B cell (primary cell): ENCODE measurements at regions not wholly inside any gene's neighbourhood (a gene's known extent, or its start where the extent isn't known, plus 50 kb on each side); places are given as distances from the start of the nearest gene placed in this dataset.

ENCODE experiments used
- ATAC-seq: fragments of 200-7000 bp; cut with Tn5 transposase; one replicate; pipeline ENCODE4 v1.10.0; 2021; ENCODE audit warnings: low read depth, mild to moderate bottlenecking, moderate number of reproducible peaks, moderate library complexity
- CTCF ChIA-PET: fragments of 350-600 bp; sonication (Branson Sonifier 250); formaldehyde crosslinking; loops from one replicate; lab custom pipeline; 2021; ENCODE audit warnings: antibody characterized with exemption, inconsistent platforms; lab: Charles Lee
- POLR2A ChIA-PET: fragments of 350-600 bp; sonication (Branson Sonifier 250); formaldehyde crosslinking; loops from one replicate; lab custom pipeline; 2021; ENCODE audit warnings: antibody characterized with exemption; lab: Charles Lee
- DNase-seq: peaks from one replicate; pipeline ENCODE4 v3.0.0; 2013
- H2AFZ ChIP-seq: 2 replicates; pipeline ENCODE4 v1.6.1; 2012; ENCODE audit warnings: mild to moderate bottlenecking, low read depth, low read length; ENCODE audit not compliant: insufficient read depth, poor library complexity, severe bottlenecking
- H3K27ac ChIP-seq, 2 donors: 1 replicate in 1 of 2; 2 replicates in 1 of 2; pipeline ENCODE4 v1.5.1; 2012 to 2013; ENCODE audit warnings: low read length in 2 of 2, mild to moderate bottlenecking in 2 of 2, moderate library complexity in 1 of 2
- H3K27me3 ChIP-seq, 4 experiments: fragments of 200-600 bp in 1 of 4; sonication (generic) in 1 of 4; replicated peaks in 1 of 4; 1 replicate in 2 of 4; 2 replicates in 2 of 4; pipeline versions ENCODE4 v1.6.1 to v1.7.0; 2013 to 2016; ENCODE audit warnings: low read length in 3 of 4, mild to moderate bottlenecking in 2 of 4, mixed read lengths in 1 of 4, moderate library complexity in 1 of 4; ENCODE audit not compliant: insufficient read depth in 4 of 4, control insufficient read depth in 3 of 4; ENCODE audit errors: control extremely low read depth in 1 of 4
- H3K36me3 ChIP-seq, 2 experiments: replicated peaks in 1 of 2; 1 replicate in 1 of 2; 2 replicates in 1 of 2; pipeline versions ENCODE4 v1.6.1 to v1.7.1; 2013; ENCODE audit warnings: low read length in 1 of 2; ENCODE audit not compliant: insufficient read depth in 2 of 2, control insufficient read depth in 1 of 2; ENCODE audit errors: control extremely low read depth in 1 of 2, extremely low read depth in 1 of 2
- H3K4me1 ChIP-seq, 2 donors: fragments of 200-600 bp in 1 of 2; sonication (generic) in 1 of 2; 1 replicate in 1 of 2; 2 replicates in 1 of 2; pipeline versions ENCODE4 v1.5.1 to v1.6.1; 2013 to 2017; ENCODE audit warnings: low read length in 2 of 2; ENCODE audit not compliant: control insufficient read depth in 2 of 2, insufficient read depth in 2 of 2
- H3K4me2 ChIP-seq: replicated peaks from 2 replicates; pipeline ENCODE3; 2012; ENCODE audit warnings: mild to moderate bottlenecking, low read depth, low read length; ENCODE audit not compliant: poor library complexity, severe bottlenecking
- H3K4me3 ChIP-seq, 5 experiments: fragments of 200-600 bp in 1 of 5; sonication (generic) in 1 of 5; 1 replicate in 3 of 5; 2 replicates in 2 of 5; pipeline versions ENCODE4 v1.5.1 to v1.7.0; 2011 to 2016; ENCODE audit warnings: low read length in 4 of 5, mild to moderate bottlenecking in 4 of 5, low read depth in 2 of 5, control low read depth in 1 of 5, moderate library complexity in 1 of 5; ENCODE audit not compliant: insufficient read depth in 1 of 5; ENCODE audit errors: control extremely low read depth in 1 of 5, extremely low read depth in 1 of 5
- H3K79me2 ChIP-seq: fragments of 200-600 bp; sonication (generic); one replicate; pipeline ENCODE4 v1.6.0; 2016; ENCODE audit warnings: low read length; ENCODE audit not compliant: control insufficient read depth, insufficient read depth
- H3K9ac ChIP-seq: fragments of 200-600 bp; sonication (generic); 2 replicates; pipeline ENCODE4 v1.6.1; 2017; ENCODE audit warnings: mild to moderate bottlenecking, low read length, moderate library complexity
- H3K9me3 ChIP-seq, 3 donors: one replicate each; pipeline versions ENCODE4 v1.6.1 to v1.7.1; 2013; ENCODE audit warnings: low read length in 2 of 3; ENCODE audit not compliant: control insufficient read depth in 2 of 3, insufficient read depth in 1 of 3; ENCODE audit errors: control extremely low read depth in 1 of 3
- H4K20me1 ChIP-seq: 2 replicates; pipeline ENCODE4 v1.6.0; 2012; ENCODE audit warnings: mild to moderate bottlenecking, low read length; ENCODE audit not compliant: insufficient read depth, control insufficient read depth, poor library complexity, severe bottlenecking
- H3K27ac Mint-ChIP-seq: one replicate; pipeline ENCODE4 v1.8.0; 2021; ENCODE audit warnings: mixed read lengths
- H3K27me3 Mint-ChIP-seq: one replicate; pipeline ENCODE4 v1.8.0; 2021; ENCODE audit warnings: mixed read lengths
- H3K4me1 Mint-ChIP-seq: one replicate; pipeline ENCODE4 v1.8.0; 2021; ENCODE audit warnings: mixed read lengths
- H3K4me3 Mint-ChIP-seq: one replicate; pipeline ENCODE4 v1.8.0; 2021; ENCODE audit warnings: mixed read lengths
- H3K9me3 Mint-ChIP-seq: one replicate; pipeline ENCODE4 v1.8.0; 2022; ENCODE audit warnings: mixed read lengths; ENCODE audit not compliant: insufficient read depth
- CTCF ChIP-seq: fragments of 200-600 bp; IDR thresholded peaks from one replicate; pipeline ENCODE4 v1.8.0; 2022; ENCODE audit warnings: antibody characterized with exemption, mild to moderate bottlenecking
- EZH2 ChIP-seq: IDR thresholded peaks from 2 replicates; pipeline ENCODE4 v1.6.1; 2012; ENCODE audit warnings: borderline replicate concordance, low read depth, mild to moderate bottlenecking, moderate library complexity, low read length; ENCODE audit not compliant: insufficient read depth, poor library complexity, severe bottlenecking
- WGBS: methylation state at CpG from one replicate; pipeline ENCODE4 v1.1.5; 2013; ENCODE audit warnings: missing lambda C conversion rate; ENCODE audit not compliant: insufficient coverage; 5-methylcytosine and 5-hydroxymethylcytosine counted together
- intact Hi-C: fragments of 100-400 bp; cut with micrococcal nuclease; formaldehyde crosslinking; loops from one replicate; pipeline ENCODE4 v1.10.0; 2022

DNA sequence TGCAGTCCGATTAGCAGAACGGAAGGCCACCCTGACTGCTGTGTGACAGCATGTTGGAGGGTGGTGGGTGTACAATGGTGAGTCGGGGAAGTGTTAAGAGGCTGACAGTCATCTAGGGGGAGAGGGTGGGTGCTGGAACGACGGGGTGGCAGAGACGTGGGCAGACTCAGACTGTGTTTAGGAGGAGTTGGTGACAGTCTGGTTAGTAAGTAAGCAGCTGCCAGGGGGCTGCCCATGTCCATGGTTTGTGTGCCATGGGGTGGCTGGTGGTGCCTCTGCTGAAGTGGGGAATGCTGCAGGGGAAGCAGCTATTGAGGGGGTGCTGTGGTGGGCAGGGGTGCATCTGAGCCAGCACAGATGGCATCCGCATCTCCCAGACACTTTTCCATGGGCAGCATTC, 51.3 kb upstream of the BOD1 start:
- CTCF ChIA-PET = no interaction called here
- intact Hi-C loops = no loop called here

DNA sequence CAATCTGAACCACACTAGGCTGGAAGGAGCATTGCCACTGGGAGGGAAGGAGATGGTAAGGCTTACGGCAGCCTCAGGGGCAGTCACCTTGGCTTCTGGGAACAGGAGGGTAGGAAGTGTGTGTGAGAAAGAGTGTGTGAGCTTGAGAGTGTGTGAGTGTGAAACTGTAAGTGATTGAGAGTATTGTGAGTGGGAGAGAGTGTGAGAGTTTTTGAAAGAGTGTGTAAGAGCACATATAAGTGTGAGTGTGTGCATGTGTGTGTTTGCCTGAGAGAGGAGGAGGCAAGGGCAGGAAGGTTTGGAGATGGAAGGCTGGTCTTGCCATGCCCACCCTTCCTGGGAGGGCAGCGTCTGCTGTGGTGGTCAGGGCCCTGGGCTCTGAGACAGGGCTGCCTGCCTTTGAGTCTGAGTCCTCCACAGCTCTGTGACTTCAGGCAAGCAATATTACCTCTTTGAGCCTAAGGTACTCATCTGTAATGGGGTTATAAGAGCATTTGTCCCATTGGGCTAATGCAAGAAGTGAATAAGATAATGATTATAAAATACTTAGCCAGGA, 51.9 kb upstream of the BOD1 start:
- TF ChIP-seq EZH2 (no peak), CTCF (no peak)
- Histone ChIP-seq H3K27me3 (no peaks in the 10 kb centered on the region), H3K36me3 (no peaks in the 10 kb centered on the region), H3K4me1 (peaks cover 7 to 8% of the 10 kb centered on the region in 2 donors), H3K79me2 (no peaks in the 10 kb centered on the region), H3K4me2 (no peak overlapping the region), H3K27ac (no peak overlapping the region), H3K9ac (no peak overlapping the region), H3K4me3 (no peak overlapping the region), H4K20me1 (no peaks in the 10 kb centered on the region), H3K9me3 (peaks cover 0 to 11% (median 0%) of the 10 kb centered on the region in 3 donors), H2AFZ (no peak overlapping the region)
- Mint-ChIP-seq H3K4me3 (no peak overlapping the region), H3K4me1 (peaks cover 6% of the 10 kb centered on the region), H3K9me3 (no peaks in the 10 kb centered on the region), H3K27ac (no peak overlapping the region), H3K27me3 (peaks cover 4% of the 10 kb centered on the region)
- 91% methylated on average over 2 of the region's 2 CpGs for WGBS
- DNase-seq = no peak
- POLR2A ChIA-PET = no interaction called here
- ATAC-seq = no peak
- CTCF ChIA-PET = no interaction called here
- intact Hi-C loops = no loop called here

More for the DNA sequence above, 51.3 kb upstream of the BOD1 start:
- no peak for ATAC-seq
- Mint-ChIP-seq H3K4me3 (no peak overlapping the region), H3K9me3 (no peaks in the 10 kb centered on the region), H3K27me3 (peaks cover 4% of the 10 kb centered on the region), H3K27ac (no peak overlapping the region), H3K4me1 (peaks cover 6% of the 10 kb centered on the region)
- peaks cover 7 to 8% of the 10 kb centered on the region in 2 donors for H3K4me1 ChIP-seq
- H3K27me3 ChIP-seq = no peaks in the 10 kb centered on the region
- POLR2A ChIA-PET = interaction anchor here (0.6 kb wide), 1 partner anchor 45 kb away, joined by 3 read pairs; no protein-coding TSS in a partner anchor
- WGBS = 94% methylated on average over 7 of the region's 7 CpGs
- no peaks in the 10 kb centered on the region for H3K36me3 ChIP-seq
- H3K9ac ChIP-seq = no peak overlapping the region
- no peak overlapping the region for H3K27ac ChIP-seq
- H3K4me2 ChIP-seq = no peak overlapping the region
- no peaks in the 10 kb centered on the region for H3K79me2 ChIP-seq
- TF ChIP-seq EZH2 = no peak
- no peak for TF ChIP-seq CTCF
- no peak overlapping the region for H3K4me3 ChIP-seq
- H2AFZ ChIP-seq = no peak overlapping the region
- no peak for DNase-seq
- H3K9me3 ChIP-seq = peaks cover 0 to 11% (median 0%) of the 10 kb centered on the region in 3 donors
- no peaks in the 10 kb centered on the region for H4K20me1 ChIP-seq
